CD8-positive, alpha-beta memory T cell (primary cell): ENCODE measurements at regions not wholly inside any gene's neighbourhood (a gene's known extent, or its start where the extent isn't known, plus 50 kb on each side); places are given as distances from the start of the nearest gene placed in this dataset.
"Not testable (repeated sequence)": the region's sequence is repeated elsewhere in the genome, so short reads cannot be mapped to it uniquely, and the experiment has no call there.

Experiments
- CTCF ChIA-PET: fragments of 350-600 bp; sonication (Branson Sonifier 250); formaldehyde crosslinking; loops from one replicate; lab custom pipeline; 2021; ENCODE audit warnings: antibody characterized with exemption; lab: Charles Lee
- POLR2A ChIA-PET: fragments of 350-600 bp; sonication (Branson Sonifier 250); formaldehyde crosslinking; loops from one replicate; lab custom pipeline; 2021; ENCODE audit warnings: antibody characterized with exemption; lab: Charles Lee
- DNase-seq, 5 donors: peaks; one replicate each; pipeline versions ENCODE4 v3.0.0 to v3.0.0-alpha.2; 2020 to 2022; ENCODE audit warnings: mixed read lengths in 1 of 5
- H3K27ac ChIP-seq: one replicate; pipeline ENCODE4 v1.7.0; 2013; ENCODE audit warnings: low read depth, mild to moderate bottlenecking, low read length, moderate library complexity
- H3K27me3 ChIP-seq: 2 replicates; pipeline ENCODE4 v1.7.0; 2013; ENCODE audit warnings: low read length, mild to moderate bottlenecking; ENCODE audit not compliant: insufficient read depth, poor library complexity, severe bottlenecking
- H3K36me3 ChIP-seq: 2 replicates; pipeline ENCODE4 v1.7.0; 2013; ENCODE audit warnings: mild to moderate bottlenecking, low read length, moderate library complexity; ENCODE audit not compliant: insufficient read depth
- H3K4me1 ChIP-seq: 2 replicates; pipeline ENCODE4 v1.7.0; 2013; ENCODE audit warnings: mild to moderate bottlenecking, low read length, moderate library complexity; ENCODE audit not compliant: insufficient read depth
- H3K4me3 ChIP-seq: 2 replicates; pipeline ENCODE4 v1.7.0; 2013; ENCODE audit warnings: mild to moderate bottlenecking, low read length
- H3K9me3 ChIP-seq: 2 replicates; pipeline ENCODE4 v1.7.0; 2013; ENCODE audit warnings: mild to moderate bottlenecking, low read length
- H3K27ac Mint-ChIP-seq, 8 donors: one replicate each; pipeline ENCODE4 v1.8.0; 2020 to 2021; ENCODE audit warnings: mixed read lengths in 8 of 8, mild to moderate bottlenecking in 6 of 8, inconsistent platforms in 3 of 8, moderate library complexity in 3 of 8
- H3K27me3 Mint-ChIP-seq, 2 donors: one replicate each; pipeline ENCODE4 v1.8.0; 2020 to 2021; ENCODE audit warnings: mixed read lengths in 2 of 2, mild to moderate bottlenecking in 1 of 2, moderate library complexity in 1 of 2
- H3K36me3 Mint-ChIP-seq, 3 donors: one replicate each; pipeline ENCODE4 v1.8.0; 2020 to 2021; ENCODE audit warnings: mixed read lengths in 3 of 3, inconsistent platforms in 1 of 3, mild to moderate bottlenecking in 1 of 3
- H3K4me1 Mint-ChIP-seq, 3 donors: one replicate each; pipeline ENCODE4 v1.8.0; 2020 to 2021; ENCODE audit warnings: mixed read lengths in 3 of 3, inconsistent platforms in 1 of 3, mild to moderate bottlenecking in 1 of 3
- H3K4me3 Mint-ChIP-seq, 7 donors: one replicate each; pipeline ENCODE4 v1.8.0; 2020 to 2021; ENCODE audit warnings: mixed read lengths in 7 of 7, mild to moderate bottlenecking in 6 of 7, moderate library complexity in 4 of 7, inconsistent platforms in 2 of 7
- H3K9me3 Mint-ChIP-seq, 5 donors: one replicate each; pipeline ENCODE4 v1.8.0; 2020 to 2022; ENCODE audit warnings: mixed read lengths in 5 of 5, mild to moderate bottlenecking in 3 of 5, moderate library complexity in 2 of 5, inconsistent platforms in 1 of 5

GRCh38 chr11:89606845-89607244, 103.3 kb upstream of the TRIM77 start:
- H3K9me3 Mint-ChIP-seq, result peaks cover 2 to 16% (median 8%) of the 10 kb centered on the region in 5 donors
- POLR2A ChIA-PET, H3K27me3 Mint-ChIP-seq, H3K4me1 ChIP-seq, CTCF ChIA-PET, H3K36me3 ChIP-seq, H3K27ac Mint-ChIP-seq, H3K36me3 Mint-ChIP-seq, H3K4me3 Mint-ChIP-seq, H3K27ac ChIP-seq, H3K27me3 ChIP-seq, H3K4me1 Mint-ChIP-seq, DNase-seq, H3K4me3 ChIP-seq, H3K9me3 ChIP-seq: not testable (repeated sequence)

- CTCF ChIA-PET, H3K27ac Mint-ChIP-seq, POLR2A ChIA-PET, DNase-seq, H3K4me1 Mint-ChIP-seq, H3K4me3 Mint-ChIP-seq, H3K27me3 Mint-ChIP-seq, H3K36me3 Mint-ChIP-seq, H3K4me1 ChIP-seq, H3K27ac ChIP-seq, H3K9me3 ChIP-seq, H3K4me3 ChIP-seq, H3K36me3 ChIP-seq, H3K27me3 ChIP-seq: not testable (repeated sequence)
- H3K9me3 Mint-ChIP-seq, result peaks cover 2 to 16% (median 5%) of the 10 kb centered on the region in 5 donors
Measured at GRCh38 chr11:89607497-89607896, 102.6 kb upstream of the TRIM77 start.

GRCh38 chr11:89608234-89608966, 101.7 kb upstream of the TRIM77 start:
- Histone ChIP-seq H3K4me3 (no peak overlapping the region), H3K9me3 (no peaks in the 10 kb centered on the region), H3K27me3 (no peaks in the 10 kb centered on the region), H3K4me1 (no peaks in the 10 kb centered on the region), H3K27ac (no peak overlapping the region), H3K36me3 (no peaks in the 10 kb centered on the region)
- CTCF ChIA-PET, result no interaction called here
- Mint-ChIP-seq H3K9me3 (peaks cover 2 to 9% (median 5%) of the 10 kb centered on the region in 5 donors), H3K4me3 (no peak overlapping the region), H3K4me1 (no peaks in the 10 kb centered on the region), H3K36me3 (no peaks in the 10 kb centered on the region), H3K27ac (no peak overlapping the region), H3K27me3 (no peaks in the 10 kb centered on the region)
- DNase-seq, result no peak
- POLR2A ChIA-PET, result no interaction called here

- H3K4me3 Mint-ChIP-seq, result peak overlapping the region in 1 of 7 donors; percentile 26
- H3K27me3 Mint-ChIP-seq, result no peaks in the 10 kb centered on the region
- no peaks in the 10 kb centered on the region for H3K4me1 ChIP-seq
- H3K4me1 Mint-ChIP-seq, result no peaks in the 10 kb centered on the region
- ChIA-PET POLR2A (no interaction called here), CTCF (no interaction called here)
- DNase-seq, result no peak
- no peaks in the 10 kb centered on the region for H3K36me3 Mint-ChIP-seq
- H3K27me3 ChIP-seq, result no peaks in the 10 kb centered on the region
- peaks cover 0 to 5% (median 2%) of the 10 kb centered on the region in 5 donors for H3K9me3 Mint-ChIP-seq
- no peaks in the 10 kb centered on the region for H3K9me3 ChIP-seq
- no peak overlapping the region for H3K4me3 ChIP-seq
- H3K27ac ChIP-seq, result no peak overlapping the region
- no peaks in the 10 kb centered on the region for H3K36me3 ChIP-seq
- no peak overlapping the region for H3K27ac Mint-ChIP-seq
Measured at GRCh38 chr11:89612096-89612495, 98.0 kb upstream of the TRIM77 start.

GRCh38 chr11:89613911-89614310, 96.2 kb upstream of the TRIM77 start:
- Histone ChIP-seq H3K27me3 (no peaks in the 10 kb centered on the region), H3K4me1 (no peaks in the 10 kb centered on the region), H3K27ac (no peak overlapping the region), H3K4me3 (no peak overlapping the region), H3K36me3 (no peaks in the 10 kb centered on the region), H3K9me3 (no peaks in the 10 kb centered on the region)
- H3K36me3 Mint-ChIP-seq, result no peaks in the 10 kb centered on the region
- ChIA-PET POLR2A (no interaction called here), CTCF (no interaction called here)
- H3K4me1 Mint-ChIP-seq, result no peaks in the 10 kb centered on the region
- H3K27me3 Mint-ChIP-seq, result no peaks in the 10 kb centered on the region
- no peak overlapping the region for H3K27ac Mint-ChIP-seq
- peaks cover 0 to 5% (median 0%) of the 10 kb centered on the region in 5 donors for H3K9me3 Mint-ChIP-seq
- H3K4me3 Mint-ChIP-seq, result no peak overlapping the region
- no peak for DNase-seq

- H3K4me3 ChIP-seq, H3K27me3 Mint-ChIP-seq, H3K36me3 ChIP-seq, H3K9me3 ChIP-seq, H3K27ac Mint-ChIP-seq, H3K36me3 Mint-ChIP-seq, POLR2A ChIA-PET, H3K27ac ChIP-seq, H3K9me3 Mint-ChIP-seq, H3K27me3 ChIP-seq, H3K4me3 Mint-ChIP-seq, H3K4me1 Mint-ChIP-seq, DNase-seq, H3K4me1 ChIP-seq, CTCF ChIA-PET: not testable (repeated sequence)
Measured at GRCh38 chr11:89614428-89614827, 95.7 kb upstream of the TRIM77 start.

- H3K4me3 ChIP-seq, POLR2A ChIA-PET, DNase-seq, H3K27ac ChIP-seq, H3K9me3 ChIP-seq, H3K9me3 Mint-ChIP-seq, H3K4me1 ChIP-seq, H3K27me3 Mint-ChIP-seq, H3K27me3 ChIP-seq, H3K27ac Mint-ChIP-seq, H3K4me1 Mint-ChIP-seq, H3K36me3 Mint-ChIP-seq, H3K36me3 ChIP-seq, H3K4me3 Mint-ChIP-seq, CTCF ChIA-PET: not testable (repeated sequence)
Measured at GRCh38 chr11:89615642-89616041, 94.5 kb upstream of the TRIM77 start.

- H3K36me3 ChIP-seq, H3K4me1 Mint-ChIP-seq, H3K4me3 ChIP-seq, H3K4me3 Mint-ChIP-seq, DNase-seq, H3K27ac Mint-ChIP-seq, H3K9me3 ChIP-seq, CTCF ChIA-PET, H3K27ac ChIP-seq, H3K36me3 Mint-ChIP-seq, H3K27me3 ChIP-seq, POLR2A ChIA-PET, H3K27me3 Mint-ChIP-seq, H3K4me1 ChIP-seq, H3K9me3 Mint-ChIP-seq: not testable (repeated sequence)
Measured at GRCh38 chr11:89616161-89616560, 93.9 kb upstream of the TRIM77 start.
